ENCODE measurements at regions not wholly inside any gene's neighbourhood (a gene's known extent, or its start where the extent isn't known, plus 50 kb on each side); places are given as distances from the start of the nearest gene placed in this dataset.
"Not testable (repeated sequence)": the region's sequence is repeated elsewhere in the genome, so short reads cannot be mapped to it uniquely, and the experiment has no call there.

- no peak for DNase-seq (ENCODE audit: low read depth in 2 of 3, low spot score in 1 of 3)
Observed at GRCh38 chr1:230591678-230592077, 50.6 kb upstream of the COG2 start.

GRCh38 chr1:230589951-230590350 is 52.3 kb upstream of the COG2 start:
- DNase-seq (ENCODE audit: low read depth in 2 of 3, low spot score in 1 of 3) = no peak

GRCh38 chr1:230588323-230588746 is 53.9 kb upstream of the COG2 start:
- no peak for DNase-seq (ENCODE audit: low read depth in 2 of 3, low spot score in 1 of 3)

- DNase-seq (ENCODE audit: low read depth in 2 of 3, low spot score in 1 of 3) = no peak
Observed at GRCh38 chr1:230587061-230587460, 55.2 kb upstream of the COG2 start.

- DNase-seq (ENCODE audit: low read depth in 2 of 3, low spot score in 1 of 3) = no peak
Observed at GRCh38 chr1:230584660-230585059, 57.6 kb upstream of the COG2 start.

GRCh38 chr1:230581446-230582079 is 60.7 kb upstream of the COG2 start:
- DNase-seq (ENCODE audit: low read depth in 2 of 3, low spot score in 1 of 3) = no peak

- no peak for DNase-seq (ENCODE audit: low read depth in 2 of 3, low spot score in 1 of 3)
Observed at GRCh38 chr1:230578616-230579015, 63.7 kb upstream of the COG2 start.

- DNase-seq (ENCODE audit: low read depth in 2 of 3, low spot score in 1 of 3) = no peak
Observed at GRCh38 chr1:230577537-230577936, 64.7 kb upstream of the COG2 start.

- no peak for DNase-seq (ENCODE audit: low read depth in 2 of 3, low spot score in 1 of 3)
Observed at GRCh38 chr1:230575886-230576500, 66.3 kb upstream of the COG2 start.

GRCh38 chr1:230574502-230574901 is 67.8 kb upstream of the COG2 start:
- no peak for DNase-seq (ENCODE audit: low read depth in 2 of 3, low spot score in 1 of 3)

- DNase-seq (ENCODE audit: low read depth in 2 of 3, low spot score in 1 of 3) = no peak
Observed at GRCh38 chr1:230573658-230574057, 68.6 kb upstream of the COG2 start.

GRCh38 chr1:230572121-230573105 is 69.9 kb upstream of the COG2 start:
- DNase-seq (ENCODE audit: low read depth in 2 of 3, low spot score in 1 of 3) = no peak

- DNase-seq (ENCODE audit: low read depth in 2 of 3, low spot score in 1 of 3) = no peak
Observed at GRCh38 chr1:230570724-230571360, 71.4 kb upstream of the COG2 start.

GRCh38 chr1:230569201-230569600 is 73.1 kb upstream of the COG2 start:
- no peak for DNase-seq (ENCODE audit: low read depth in 2 of 3, low spot score in 1 of 3)

- DNase-seq (ENCODE audit: low read depth in 2 of 3, low spot score in 1 of 3) = no peak
Observed at GRCh38 chr1:230568676-230569075, 73.6 kb upstream of the COG2 start.

- peak; percentile 3 to 12 (median 8) for DNase-seq (ENCODE audit: low read depth in 2 of 3, low spot score in 1 of 3)
Observed at GRCh38 chr1:230568008-230568407, 74.3 kb upstream of the COG2 start.

- no peak for DNase-seq (ENCODE audit: low read depth in 2 of 3, low spot score in 1 of 3)
Observed at GRCh38 chr1:230567221-230567575, 75.1 kb upstream of the COG2 start.

GRCh38 chr1:230566532-230567220 is 75.6 kb upstream of the COG2 start:
- DNase-seq (ENCODE audit: low read depth in 2 of 3, low spot score in 1 of 3) = not testable (repeated sequence)

- DNase-seq (ENCODE audit: low read depth in 2 of 3, low spot score in 1 of 3) = no peak
Observed at GRCh38 chr1:230565141-230565540, 77.1 kb upstream of the COG2 start.

- no peak for DNase-seq (ENCODE audit: low read depth in 2 of 3, low spot score in 1 of 3)
Observed at GRCh38 chr1:230563591-230563990, 78.7 kb upstream of the COG2 start.

GRCh38 chr1:230561570-230561969 is 80.7 kb upstream of the COG2 start:
- DNase-seq (ENCODE audit: low read depth in 2 of 3, low spot score in 1 of 3) = no peak

Measured in stimulated activated CD4-positive, alpha-beta T cell treated with anti-CD3 and anti-CD28 coated beads, Interleukin-12 subunit alpha, Interleukin-12 subunit beta, amount 100 ng/mL, for 48 hours (primary cell).